Dedifferentiated amniotic fluid mesenchymal stem cell (primary cell): ENCODE measurements at regions not wholly inside any gene's neighbourhood (a gene's known extent, or its start where the extent isn't known, plus 50 kb on each side); places are given as distances from the start of the nearest gene placed in this dataset.

Source experiments
- DNase-seq: peaks from one replicate; pipeline ENCODE4 v3.0.0-alpha.2; 2016; ENCODE audit errors: extremely low spot score

- DNase-seq = no peak
Observed at GRCh38 chr13:22053053-22053452, 382.2 kb downstream of the FGF9 start.

DNA sequence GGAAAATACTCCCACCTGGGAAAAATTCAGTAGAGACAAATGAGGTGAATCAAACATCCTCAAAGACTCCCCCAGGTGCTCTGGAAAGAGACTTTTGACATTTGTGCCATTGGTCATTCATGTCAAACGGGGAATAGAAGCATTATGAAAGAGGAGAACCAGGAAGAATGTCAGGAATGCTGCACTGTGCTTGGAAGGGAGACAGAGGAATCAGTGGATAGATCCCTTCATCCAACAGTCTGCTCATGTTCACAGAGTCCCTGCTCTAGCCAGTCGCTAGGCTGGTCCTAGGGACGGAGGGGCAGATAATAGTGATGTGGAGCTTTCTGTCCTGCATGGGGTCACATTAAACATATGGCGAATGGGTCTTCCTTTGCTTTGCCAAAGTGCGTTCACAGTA lies 384.4 kb downstream of the FGF9 start:
- DNase-seq = no peak

GRCh38 chr13:22060187-22060586 lies 389.3 kb downstream of the FGF9 start:
- no peak for DNase-seq

- DNase-seq = no peak
Observed at GRCh38 chr13:22061371-22061805, 390.5 kb downstream of the FGF9 start.

DNA sequence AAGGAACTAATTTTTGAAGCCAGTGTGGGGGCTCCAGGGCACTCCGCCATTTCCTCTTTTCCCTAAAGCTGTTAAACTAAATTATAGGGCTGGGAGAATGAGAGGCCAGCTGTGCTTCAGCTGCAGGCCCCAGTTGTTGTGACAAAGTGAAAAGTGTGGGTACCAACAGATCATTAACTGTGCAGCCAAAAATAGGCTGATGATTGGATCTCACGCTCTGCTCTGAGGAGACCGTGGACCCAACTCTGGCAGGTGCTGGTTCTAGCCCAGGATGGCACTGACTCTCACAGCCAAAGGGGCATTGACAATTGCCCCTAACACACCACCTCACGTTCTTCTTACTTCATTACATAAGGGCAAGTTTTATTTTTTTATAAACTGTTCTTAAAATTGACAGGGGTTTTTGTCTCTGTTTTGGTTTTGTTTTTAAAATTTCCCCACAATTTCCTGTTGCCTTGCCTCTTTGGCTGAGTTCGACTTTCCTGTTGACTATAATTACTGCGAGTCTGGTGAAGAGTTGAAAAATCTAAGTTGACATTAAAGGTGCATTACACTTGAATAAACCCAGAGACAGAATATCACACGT lies 391.0 kb downstream of the FGF9 start:
- DNase-seq = no peak

DNA sequence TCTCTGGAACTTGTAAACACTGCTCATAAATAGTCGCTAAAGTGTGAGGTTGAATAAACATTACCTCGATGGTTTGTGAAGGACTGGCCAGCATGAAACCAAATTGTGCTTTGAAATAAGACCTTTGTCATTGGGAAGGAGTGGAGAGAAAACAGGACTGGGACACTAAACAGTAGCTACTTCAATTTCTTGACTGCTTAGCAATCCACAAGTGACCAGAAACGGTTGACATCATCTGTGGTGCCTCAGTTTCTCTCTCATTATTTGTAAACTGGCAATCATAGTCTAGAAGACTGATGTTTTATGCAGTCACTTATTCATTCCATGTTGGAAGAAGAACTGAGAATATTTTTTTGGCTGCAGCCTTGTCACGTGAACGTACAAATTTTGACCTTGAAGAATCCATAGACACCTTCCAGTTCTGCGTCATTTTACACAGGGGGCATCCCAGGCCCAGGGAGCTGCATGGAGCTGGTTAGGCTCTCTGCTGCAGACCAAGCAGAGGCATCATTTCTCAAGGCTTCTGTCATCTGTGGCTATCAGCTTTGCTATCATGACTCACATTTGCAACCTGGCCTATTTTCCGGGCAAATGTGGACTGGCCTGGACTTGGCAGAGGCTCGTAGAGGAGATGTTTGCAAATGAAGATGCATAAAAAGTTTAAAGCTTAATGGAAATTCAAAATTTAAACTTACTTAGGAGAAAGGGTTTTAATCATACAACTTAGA lies 391.8 kb downstream of the FGF9 start:
- no peak for DNase-seq

DNA sequence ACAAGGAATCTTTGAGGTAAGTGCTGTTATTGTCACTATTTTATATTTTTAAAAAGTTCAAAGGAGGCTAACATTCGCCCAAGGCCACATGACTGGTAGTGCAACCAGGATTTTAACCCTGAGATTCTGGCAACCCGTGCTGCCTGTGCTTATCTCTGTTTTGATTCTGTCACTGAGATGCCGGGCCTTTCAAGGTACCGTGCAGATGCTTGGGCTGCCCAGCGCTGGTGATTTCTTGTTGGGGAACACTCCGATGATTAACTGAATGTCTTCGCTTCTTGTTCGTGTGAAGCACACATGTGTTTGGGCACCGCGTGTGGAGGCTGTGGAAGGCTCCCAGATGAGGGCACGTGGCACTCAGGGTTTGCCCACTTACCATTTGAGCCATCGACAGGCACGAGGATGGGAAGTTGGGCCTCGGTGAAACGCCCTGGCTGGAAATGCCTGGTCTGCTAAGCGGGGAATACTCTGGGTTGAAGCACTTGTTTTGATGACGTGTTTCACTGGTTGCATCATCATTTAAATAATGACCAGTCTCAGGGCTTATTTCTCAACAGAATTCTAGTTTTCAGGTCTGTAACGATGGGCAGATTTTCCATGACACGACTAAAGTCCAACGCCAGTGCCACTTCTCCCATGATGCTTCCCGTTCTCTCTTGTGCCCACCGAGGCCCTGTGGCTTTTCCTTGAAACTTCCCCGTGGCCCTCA lies 392.7 kb downstream of the FGF9 start:
- DNase-seq = no peak

GRCh38 chr13:22064854-22065620 lies 394.2 kb downstream of the FGF9 start:
- no peak for DNase-seq

DNA sequence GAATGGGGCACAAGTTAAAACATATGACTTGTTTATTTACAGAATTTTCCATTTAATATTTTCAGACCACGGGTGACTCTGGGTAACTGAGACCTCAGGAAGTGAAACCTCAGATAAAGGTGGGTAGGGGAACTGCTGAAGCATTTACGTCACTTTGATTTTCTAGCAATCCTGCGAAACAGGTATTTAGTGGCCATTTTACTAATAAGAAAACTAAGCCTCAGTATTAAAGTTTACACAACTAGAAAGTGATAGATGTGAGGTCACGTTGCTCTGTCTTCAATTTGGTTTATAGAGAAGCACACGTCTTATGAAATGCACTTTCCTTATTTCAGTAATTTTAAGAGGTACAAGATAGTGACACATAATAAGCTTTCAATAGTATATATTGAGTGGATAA lies 402.8 kb downstream of the FGF9 start:
- DNase-seq = no peak

- no peak for DNase-seq
Observed at GRCh38 chr13:22074403-22074802, 403.5 kb downstream of the FGF9 start.

DNA sequence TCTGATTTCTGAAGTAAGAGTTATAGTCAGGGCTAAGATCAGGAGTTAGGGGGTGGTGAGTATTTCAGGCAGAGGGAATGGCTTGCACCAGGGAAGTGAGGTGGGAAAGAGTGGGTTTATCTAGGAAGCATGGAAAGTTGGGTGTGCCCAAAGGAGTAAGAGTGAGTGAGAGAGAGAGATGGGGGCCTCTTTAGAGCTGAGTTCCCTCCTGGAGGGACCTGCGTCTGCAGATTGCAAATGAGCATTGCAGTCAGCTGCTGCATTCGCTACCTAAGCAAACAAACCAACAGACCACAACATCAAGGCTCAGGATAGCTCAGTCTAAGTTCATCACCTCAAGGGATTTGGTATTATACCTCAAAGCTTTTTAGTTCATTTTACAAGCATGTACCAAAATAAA lies 405.8 kb downstream of the FGF9 start:
- no peak for DNase-seq

DNA sequence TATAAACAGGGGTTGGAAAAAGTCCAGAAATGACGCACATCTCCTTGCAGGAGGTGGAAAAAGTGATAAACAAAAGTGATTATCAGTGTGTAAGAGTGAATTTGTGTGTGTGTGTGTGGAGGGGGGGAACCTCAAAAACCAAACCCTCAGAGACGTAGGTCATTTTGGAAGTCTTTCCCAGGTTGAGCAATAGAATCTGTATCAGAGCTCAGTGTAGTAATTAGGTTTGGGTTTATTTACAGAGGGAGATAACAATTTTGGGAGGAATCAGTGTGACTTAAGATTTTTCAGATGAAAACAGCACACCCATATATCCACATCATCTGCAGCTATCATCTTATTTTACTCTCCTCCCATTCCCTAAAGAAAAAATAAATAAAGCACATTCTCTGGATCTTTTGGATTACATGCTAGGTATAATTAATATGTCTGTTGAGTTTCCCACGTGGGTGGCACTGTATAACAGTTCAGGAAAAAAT lies 406.4 kb downstream of the FGF9 start:
- DNase-seq = no peak

DNA sequence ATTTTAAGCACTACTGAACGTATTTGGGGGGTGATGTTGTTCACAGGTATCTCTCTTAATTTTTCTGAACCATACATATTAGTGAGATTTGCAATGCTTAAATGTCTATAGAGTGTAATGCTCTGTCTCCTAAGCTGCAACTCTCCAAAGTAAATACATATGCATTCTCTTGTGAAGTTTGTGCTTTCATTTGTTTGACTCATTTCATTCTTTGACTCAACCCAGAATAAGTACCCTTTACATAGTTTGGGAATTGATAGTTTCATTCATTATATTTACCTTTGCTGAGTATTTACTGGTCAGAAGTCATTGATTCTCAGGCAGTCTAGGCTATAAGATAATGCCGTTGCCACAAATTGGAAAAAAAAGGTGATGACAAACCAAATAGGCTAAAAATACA lies 406.9 kb downstream of the FGF9 start:
- DNase-seq = no peak

DNA sequence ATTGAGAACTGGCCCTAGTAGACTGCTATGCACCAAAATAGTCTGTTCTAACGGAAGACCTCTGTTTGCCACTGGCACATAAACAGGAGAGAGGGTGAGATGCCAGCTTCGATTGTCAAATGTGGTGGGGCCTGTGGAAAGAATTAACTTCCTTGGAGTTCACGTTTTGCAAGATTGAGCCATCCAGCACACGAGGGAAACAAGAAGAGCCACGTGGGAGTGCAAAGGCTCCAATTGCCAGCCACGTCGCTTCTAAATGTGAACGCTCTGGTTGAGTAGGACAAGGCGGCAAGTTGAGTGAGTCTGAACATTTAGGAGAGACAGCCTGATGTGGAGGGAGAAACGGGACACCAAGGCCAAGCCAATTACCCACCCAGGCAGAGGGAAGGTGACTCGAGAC lies 409.1 kb downstream of the FGF9 start:
- no peak for DNase-seq

- no peak for DNase-seq
Observed at GRCh38 chr13:22080832-22081231, 410.0 kb downstream of the FGF9 start.

GRCh38 chr13:22081430-22081829 lies 410.6 kb downstream of the FGF9 start:
- no peak for DNase-seq

DNA sequence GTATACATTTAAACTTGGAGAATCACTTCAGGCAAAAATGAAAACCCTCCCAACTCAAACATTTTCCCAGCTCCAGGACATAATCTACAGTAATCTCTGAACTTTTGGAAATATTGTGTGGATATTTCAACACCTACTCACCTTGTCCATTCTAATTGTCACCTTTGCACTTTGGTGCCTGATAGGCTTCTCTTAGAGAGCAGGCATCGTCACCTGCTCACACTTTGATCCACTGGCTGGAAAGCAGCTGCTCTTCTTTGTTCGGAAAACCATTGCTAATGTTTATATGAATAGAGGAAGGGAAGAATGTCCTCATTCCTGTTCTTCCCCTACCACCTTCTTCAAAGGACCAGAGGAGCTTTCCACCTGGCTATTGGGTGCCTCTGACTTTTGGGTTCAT lies 411.2 kb downstream of the FGF9 start:
- no peak for DNase-seq

DNA sequence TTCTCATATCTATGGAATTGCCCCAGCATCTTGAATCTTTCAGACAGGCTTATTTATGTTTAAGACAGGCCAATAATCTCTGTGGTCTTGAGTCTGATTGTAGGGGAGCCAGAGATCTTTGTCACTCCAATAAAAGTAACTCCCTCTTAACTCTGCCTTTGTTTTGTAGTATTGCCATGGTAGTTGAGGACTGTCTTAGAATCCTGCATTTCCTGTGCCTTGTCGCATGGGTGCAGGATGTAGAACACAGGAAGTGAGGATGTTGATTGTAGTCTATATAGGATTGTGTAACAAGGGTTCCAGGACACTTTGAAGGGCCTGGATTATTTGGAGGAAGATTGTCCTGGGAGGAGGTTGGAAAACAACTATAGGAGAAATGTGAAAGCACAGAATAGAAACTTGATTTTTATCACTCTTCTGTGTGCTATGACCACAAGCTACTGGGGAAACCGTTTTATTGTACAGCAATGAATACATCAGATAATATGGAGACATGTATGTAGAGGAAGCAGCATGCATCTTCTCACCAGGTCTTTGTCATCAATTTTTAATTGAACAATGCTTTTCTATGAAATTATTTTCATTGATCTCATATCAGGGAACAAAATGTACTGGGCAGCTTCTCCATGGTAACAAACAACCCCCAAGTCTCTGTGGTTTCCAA lies 411.7 kb downstream of the FGF9 start:
- no peak for DNase-seq

GRCh38 chr13:22085001-22085400 lies 414.1 kb downstream of the FGF9 start:
- no peak for DNase-seq

DNA sequence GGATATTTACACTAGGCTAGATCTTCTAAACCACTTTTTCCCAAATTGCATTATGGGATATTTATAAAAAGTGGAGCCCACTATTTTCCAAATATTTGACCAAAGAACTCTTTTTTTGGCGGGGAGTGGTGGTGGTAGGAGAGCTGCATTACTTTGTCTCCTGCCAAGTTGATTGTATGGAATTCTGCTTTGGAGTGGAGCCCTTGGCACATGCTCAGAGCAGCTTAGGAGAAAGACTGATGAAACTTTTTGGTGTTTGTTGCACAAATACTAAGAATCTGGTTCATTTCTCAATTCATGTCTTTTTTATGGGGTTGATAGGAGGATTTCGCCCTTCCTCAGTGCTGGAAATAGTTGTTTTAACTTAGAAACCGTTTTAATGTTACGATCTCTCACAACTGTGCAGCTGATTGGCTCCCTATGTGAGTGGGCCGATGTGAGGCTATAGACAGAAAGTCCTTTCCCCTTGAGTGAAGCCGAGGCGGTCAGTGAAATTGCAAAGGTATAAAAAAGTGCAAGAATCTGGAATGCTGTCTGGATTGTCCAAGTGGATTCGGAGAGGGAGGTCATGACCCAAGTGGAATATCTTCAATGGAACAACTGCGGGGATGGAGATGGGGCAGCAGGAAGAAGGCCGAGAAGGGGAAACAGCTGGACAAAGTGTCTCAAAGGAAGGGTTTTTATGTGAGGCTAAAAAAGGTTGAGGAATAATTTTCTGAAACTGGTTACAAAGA lies 415.9 kb downstream of the FGF9 start:
- no peak for DNase-seq

GRCh38 chr13:22090106-22090505 lies 419.2 kb downstream of the FGF9 start:
- DNase-seq = no peak
